ENCODE measurements at regions not wholly inside any gene's neighbourhood (a gene's known extent, or its start where the extent isn't known, plus 50 kb on each side); places are given as distances from the start of the nearest gene placed in this dataset.

GRCh38 chr3:152050903-152051302, 177.5 kb downstream of the SUCNR1 start:
- ChIA-PET POLR2A (ENCODE audit: partially characterized antibody) (no interaction called here), CTCF (ENCODE audit: partially characterized antibody) (interaction anchor here (0.8 kb wide), 1 partner anchor 99 kb away, joined by 3 read pairs; no protein-coding TSS in a partner anchor)
- Histone ChIP-seq H3K56ac (replicated peaks; ENCODE audit: insufficient read length, low read depth, low read length) (no peak overlapping the region), H2BK5ac (ENCODE audit: low read depth, low read length) (no peak overlapping the region), H3K79me2 (ENCODE audit: control insufficient read depth in 1 of 2, insufficient read depth in 2 of 2, low read length in 2 of 2) (no peaks in the 10 kb centered on the region), H2BK12ac (ENCODE audit: low read depth, low read length) (no peak overlapping the region), H3K4ac (replicated peaks; ENCODE audit: insufficient read length, low read depth, low read length) (no peak overlapping the region), H3K27me3 (replicated peaks in 1 of 4; ENCODE audit: control insufficient read depth in 3 of 4, extremely low read depth in 1 of 4, insufficient read depth in 3 of 4, low read length in 3 of 4) (no peaks in the 10 kb centered on the region), H4K20me1 (replicated peaks in 1 of 2; ENCODE audit: control insufficient read depth in 1 of 2, insufficient read depth in 2 of 2, low read length in 2 of 2) (no peaks in the 10 kb centered on the region), H2BK15ac (ENCODE audit: low read length) (no peak overlapping the region), H3K9me3 (ENCODE audit: insufficient read depth in 2 of 2, low read depth in 1 of 2, low read length in 1 of 2) (no peaks in the 10 kb centered on the region), H3K36me3 (ENCODE audit: control insufficient read depth in 2 of 4, insufficient read depth in 4 of 4, low read length in 3 of 4) (no peaks in the 10 kb centered on the region), H3K23me2 (ENCODE audit: low read depth, low read length) (no peaks in the 10 kb centered on the region), H3K79me1 (ENCODE audit: low read depth, low read length) (no peaks in the 10 kb centered on the region), H3K27ac (ENCODE audit: low read depth, low read length) (no peak overlapping the region), H4K91ac (replicated peaks; ENCODE audit: insufficient read length, low read length) (no peak overlapping the region), H2BK120ac (replicated peaks; ENCODE audit: low read depth, low read length) (no peak overlapping the region), H2AK5ac (ENCODE audit: low read depth, low read length) (no peak overlapping the region), H4K5ac (ENCODE audit: insufficient read length, low read depth, low read length) (no peak overlapping the region), H3K4me2 (ENCODE audit: insufficient read depth in 1 of 2, low read depth in 2 of 2, low read length in 2 of 2) (no peak overlapping the region), H3K23ac (ENCODE audit: insufficient read length) (no peak overlapping the region), H3K18ac (ENCODE audit: extremely low read depth, low read length) (no peak overlapping the region), H3K4me1 (replicated peaks in 1 of 4; ENCODE audit: control insufficient read depth in 3 of 4, insufficient read depth in 4 of 4, low read length in 3 of 4) (no peaks in the 10 kb centered on the region), H3K9ac (replicated peaks in 1 of 4; ENCODE audit: extremely low read depth in 1 of 4, low read depth in 3 of 4, low read length in 3 of 4) (no peak overlapping the region), H3K14ac (ENCODE audit: insufficient read length) (no peak overlapping the region), H2BK20ac (ENCODE audit: low read length) (no peak overlapping the region), H2AFZ (ENCODE audit: low read length) (no peak overlapping the region), H3K4me3 (ENCODE audit: extremely low read depth in 1 of 4, insufficient read depth in 2 of 4, low read depth in 3 of 4, low read length in 4 of 4) (no peak overlapping the region), H4K8ac (ENCODE audit: extremely low read depth, insufficient read depth, low read length) (no peak overlapping the region)
- FAIRE-seq (no peak), DNase-seq (ENCODE audit: low read depth in 1 of 2, low spot score in 2 of 2) (no peak)
- 93% methylated on average over 1 of the region's 1 CpG; no CpG with 5 or more reads in 1 of the 2 experiments for WGBS, 2 experiments (ENCODE audit: extremely low coverage in 1 of 2, insufficient coverage in 1 of 2, insufficient read length in 1 of 2, insufficient replicate concordance in 2 of 2, low coverage in 1 of 2, low lambda C conversion rate in 2 of 2, missing lambda C conversion rate in 1 of 2)
- TF ChIP-seq POU5F1 (IDR thresholded peaks at IDR 0.05; ENCODE audit: low read depth, low read length): no peak
